Stimulated activated effector memory CD8-positive, alpha-beta T cell treated with anti-CD3 and anti-CD28 coated beads, Interleukin-12 subunit alpha, Interleukin-12 subunit beta, amount 100 ng/mL, for 72 hours (primary cell): ENCODE measurements at regions not wholly inside any gene's neighbourhood (a gene's known extent, or its start where the extent isn't known, plus 50 kb on each side); places are given as distances from the start of the nearest gene placed in this dataset.
"Not testable (repeated sequence)": the region's sequence is repeated elsewhere in the genome, so short reads cannot be mapped to it uniquely, and the experiment has no call there.

Source experiments
- ATAC-seq: fragments of 150-1000 bp; cut with Tn5 transposase; 2 replicates; pipeline ENCODE4 v1.10.0; 2021
- DNase-seq, 2 donors: peaks; one replicate each; pipeline ENCODE4 v3.0.0; 2021 to 2022; ENCODE audit warnings: low spot score in 2 of 2
- H3K27ac Mint-ChIP-seq: one replicate; pipeline ENCODE4 v1.8.0; 2022; ENCODE audit warnings: mild to moderate bottlenecking, mixed read lengths
- H3K36me3 Mint-ChIP-seq: one replicate; pipeline ENCODE4 v1.8.0; 2022; ENCODE audit warnings: mild to moderate bottlenecking, mixed read lengths
- H3K4me1 Mint-ChIP-seq: one replicate; pipeline ENCODE4 v1.8.0; 2022; ENCODE audit warnings: mixed read lengths
- H3K4me3 Mint-ChIP-seq: one replicate; pipeline ENCODE4 v1.8.0; 2022; ENCODE audit warnings: mild to moderate bottlenecking, mixed read lengths
- H3K9me3 Mint-ChIP-seq: one replicate; pipeline ENCODE4 v1.8.0; 2022; ENCODE audit warnings: mixed read lengths

DNA sequence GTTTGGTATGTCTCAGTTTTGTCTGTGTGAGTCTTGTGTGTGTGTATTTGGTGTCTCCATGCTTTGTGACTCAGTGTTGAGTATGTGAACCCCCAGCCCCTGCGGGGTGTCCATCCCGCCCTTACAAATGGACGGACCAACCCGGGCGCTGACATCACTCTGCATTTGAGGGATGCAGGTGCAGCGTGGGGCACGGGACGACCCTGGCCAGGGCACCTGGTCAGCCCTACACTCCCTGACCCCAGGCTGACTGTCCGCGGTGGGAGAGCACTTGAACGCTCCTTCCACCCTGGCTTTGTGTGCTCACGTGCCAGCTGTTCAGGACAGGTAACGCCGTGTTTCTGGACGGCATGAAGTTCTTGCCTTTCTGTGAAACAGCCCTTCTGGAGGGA, 369.0 kb downstream of the BRD1 start:
- DNase-seq (no peak), ATAC-seq (no peak)
- Mint-ChIP-seq H3K27ac (no peak overlapping the region), H3K4me1 (no peaks in the 10 kb centered on the region), H3K36me3 (no peaks in the 10 kb centered on the region), H3K4me3 (no peak overlapping the region), H3K9me3 (no peaks in the 10 kb centered on the region)

GRCh38 chr22:49457946-49458707, 369.5 kb downstream of the BRD1 start:
- ATAC-seq (no peak), DNase-seq (no peak)
- Mint-ChIP-seq H3K4me1 (no peaks in the 10 kb centered on the region), H3K27ac (no peak overlapping the region), H3K9me3 (no peaks in the 10 kb centered on the region), H3K4me3 (no peak overlapping the region), H3K36me3 (no peaks in the 10 kb centered on the region)

DNA sequence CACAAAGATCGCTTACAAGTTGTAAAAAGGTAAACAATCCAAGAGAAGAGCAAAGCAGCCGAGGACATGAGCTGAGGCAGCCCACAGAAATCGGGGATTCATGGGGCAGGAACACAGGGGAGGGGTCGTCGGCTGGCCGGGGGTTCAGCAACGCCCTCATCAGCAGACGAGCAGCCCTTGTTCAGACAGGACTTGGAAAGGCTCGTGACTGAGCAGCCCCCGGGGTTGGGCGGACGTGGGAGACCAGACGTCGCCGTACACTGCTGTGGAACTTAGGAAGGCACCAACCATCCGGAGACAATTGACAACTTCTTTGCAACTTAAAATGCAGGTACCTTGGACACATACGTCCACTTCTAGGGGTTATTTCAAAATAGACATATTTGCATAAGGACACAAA, 370.5 kb downstream of the BRD1 start:
- H3K27ac Mint-ChIP-seq: no peak overlapping the region
- ATAC-seq (no peak), DNase-seq (no peak)
- H3K36me3 Mint-ChIP-seq: no peaks in the 10 kb centered on the region
- no peaks in the 10 kb centered on the region for H3K9me3 Mint-ChIP-seq
- no peaks in the 10 kb centered on the region for H3K4me1 Mint-ChIP-seq
- no peak overlapping the region for H3K4me3 Mint-ChIP-seq

GRCh38 chr22:49455595-49455994, 372.1 kb downstream of the BRD1 start:
- Mint-ChIP-seq H3K36me3 (no peaks in the 10 kb centered on the region), H3K27ac (no peak overlapping the region), H3K4me3 (no peak overlapping the region), H3K9me3 (no peaks in the 10 kb centered on the region), H3K4me1 (peaks cover 2% of the 10 kb centered on the region)
- no peak for DNase-seq
- no peak for ATAC-seq

DNA sequence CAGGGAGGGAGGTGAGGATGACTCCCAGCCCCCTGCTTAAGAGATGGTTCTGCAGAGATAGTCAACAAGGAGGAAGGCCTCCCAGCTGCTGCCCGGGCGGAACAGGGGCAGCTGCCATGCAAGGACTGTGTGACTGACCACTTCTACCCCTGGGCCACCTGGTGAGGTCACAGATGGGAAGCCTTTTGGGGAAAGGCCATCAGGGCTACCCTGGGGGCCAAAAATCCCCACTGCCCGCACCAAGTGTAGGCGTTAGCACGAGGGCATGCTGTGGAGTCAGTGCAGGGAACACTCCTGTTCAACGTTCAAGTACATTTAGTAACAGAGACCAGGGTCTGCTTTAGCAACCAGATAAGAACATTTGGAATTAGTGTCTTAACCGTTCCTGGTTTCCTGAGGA, 372.9 kb downstream of the BRD1 start:
- peaks cover 6% of the 10 kb centered on the region for H3K4me1 Mint-ChIP-seq
- no peaks in the 10 kb centered on the region for H3K36me3 Mint-ChIP-seq
- H3K27ac Mint-ChIP-seq: no peak overlapping the region
- no peak for DNase-seq
- H3K9me3 Mint-ChIP-seq: no peaks in the 10 kb centered on the region
- H3K4me3 Mint-ChIP-seq: no peak overlapping the region
- no peak for ATAC-seq

GRCh38 chr22:49453771-49454170, 373.9 kb downstream of the BRD1 start:
- Mint-ChIP-seq H3K36me3 (no peaks in the 10 kb centered on the region), H3K4me3 (no peak overlapping the region), H3K27ac (no peak overlapping the region), H3K4me1 (peaks cover 12% of the 10 kb centered on the region), H3K9me3 (no peaks in the 10 kb centered on the region)
- DNase-seq (no peak), ATAC-seq (no peak)

DNA sequence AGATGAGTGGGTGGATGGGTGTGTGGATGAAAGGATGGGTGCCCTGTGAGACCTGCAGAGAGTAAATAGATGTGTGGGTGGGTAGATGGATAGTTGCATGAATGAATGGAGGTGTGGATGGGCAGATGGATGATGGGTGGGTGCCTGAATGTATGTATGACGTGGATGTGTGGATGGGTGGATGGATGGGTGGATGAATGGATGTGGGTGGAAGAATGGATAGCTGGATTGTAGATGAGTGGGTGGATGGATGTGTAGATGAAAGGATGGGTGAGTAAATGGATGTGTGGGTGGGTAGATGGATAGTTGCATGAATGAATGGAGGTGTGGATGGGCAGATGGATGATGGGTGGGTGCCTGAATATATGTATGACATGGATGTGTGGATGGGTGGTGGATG, 374.7 kb downstream of the BRD1 start:
- H3K4me3 Mint-ChIP-seq, H3K9me3 Mint-ChIP-seq: not testable (repeated sequence)

DNA sequence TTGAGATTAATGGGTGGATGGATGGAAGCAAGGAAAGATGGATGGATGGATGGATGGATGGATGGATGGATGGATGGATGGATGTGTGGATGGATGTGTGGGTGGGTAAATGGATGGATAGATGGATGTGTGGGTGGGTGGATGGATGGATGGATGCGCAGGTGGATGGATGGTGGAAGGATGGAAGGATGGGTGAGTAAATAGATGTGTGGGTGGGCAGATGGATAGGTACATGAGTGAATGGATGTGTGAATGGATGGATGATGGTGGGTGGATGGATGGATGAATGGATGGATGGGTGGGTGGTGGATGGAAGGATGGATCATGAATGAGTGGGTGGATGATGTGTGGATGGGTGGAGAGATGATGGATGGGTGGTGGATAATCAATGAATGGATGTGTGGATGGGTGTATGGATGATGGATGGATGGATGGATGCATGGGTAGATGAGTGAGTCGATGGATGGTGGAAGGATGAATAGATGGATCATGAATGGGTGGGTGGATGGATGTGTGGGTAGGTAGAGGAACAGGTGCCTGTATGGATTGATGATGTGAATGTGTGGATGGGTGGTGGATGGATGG, 375.2 kb downstream of the BRD1 start:
- ATAC-seq: no peak
- H3K4me3 Mint-ChIP-seq: no peak overlapping the region
- H3K4me1 Mint-ChIP-seq: peaks cover 12% of the 10 kb centered on the region
- no peaks in the 10 kb centered on the region for H3K9me3 Mint-ChIP-seq
- DNase-seq: no peak
- H3K27ac Mint-ChIP-seq: no peak overlapping the region
- no peaks in the 10 kb centered on the region for H3K36me3 Mint-ChIP-seq

More for the DNA sequence above, 374.7 kb downstream of the BRD1 start:
- ATAC-seq, DNase-seq, H3K27ac Mint-ChIP-seq, H3K36me3 Mint-ChIP-seq: not testable (repeated sequence)
- peaks cover 12% of the 10 kb centered on the region for H3K4me1 Mint-ChIP-seq

DNA sequence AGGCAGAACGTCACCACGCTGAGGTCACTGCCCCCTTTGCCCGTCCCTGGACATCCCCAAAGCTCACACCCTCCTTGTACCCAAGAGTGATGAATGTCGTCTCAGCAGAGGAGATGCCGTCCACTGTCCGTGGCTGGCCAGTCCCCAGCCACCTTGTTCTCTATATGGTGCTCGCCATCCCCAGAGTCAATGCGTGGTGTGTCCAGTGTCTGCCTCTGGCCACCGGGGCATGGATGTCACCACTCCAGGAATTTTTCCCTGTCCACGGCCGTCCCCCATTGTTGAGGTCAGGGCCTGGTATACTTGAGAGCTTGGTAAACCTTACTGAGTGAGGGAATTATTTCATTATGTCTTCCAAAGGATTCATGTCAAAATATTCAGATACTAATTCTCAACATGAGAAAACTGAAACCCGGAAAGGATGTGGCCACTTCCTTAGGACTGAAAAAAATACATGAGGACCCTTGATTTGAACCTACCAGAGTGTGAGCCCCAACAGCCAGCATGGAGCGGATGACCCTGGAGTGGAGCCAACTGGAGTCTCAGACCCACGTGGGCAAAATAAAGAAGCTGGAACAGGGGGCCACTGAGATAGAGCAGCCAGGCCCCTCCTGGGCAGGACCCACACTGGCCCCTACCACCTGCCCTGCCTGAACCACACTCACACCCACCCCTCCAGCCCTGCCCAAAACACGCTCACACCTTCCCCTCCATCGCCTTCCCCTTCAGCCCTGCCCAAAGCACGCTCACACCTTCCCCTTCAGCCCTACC, 376.4 kb downstream of the BRD1 start:
- peaks cover 12% of the 10 kb centered on the region for H3K4me1 Mint-ChIP-seq
- no peaks in the 10 kb centered on the region for H3K9me3 Mint-ChIP-seq
- no peak overlapping the region for H3K27ac Mint-ChIP-seq
- no peak overlapping the region for H3K4me3 Mint-ChIP-seq
- ATAC-seq: no peak
- DNase-seq: no peak
- H3K36me3 Mint-ChIP-seq: no peaks in the 10 kb centered on the region

DNA sequence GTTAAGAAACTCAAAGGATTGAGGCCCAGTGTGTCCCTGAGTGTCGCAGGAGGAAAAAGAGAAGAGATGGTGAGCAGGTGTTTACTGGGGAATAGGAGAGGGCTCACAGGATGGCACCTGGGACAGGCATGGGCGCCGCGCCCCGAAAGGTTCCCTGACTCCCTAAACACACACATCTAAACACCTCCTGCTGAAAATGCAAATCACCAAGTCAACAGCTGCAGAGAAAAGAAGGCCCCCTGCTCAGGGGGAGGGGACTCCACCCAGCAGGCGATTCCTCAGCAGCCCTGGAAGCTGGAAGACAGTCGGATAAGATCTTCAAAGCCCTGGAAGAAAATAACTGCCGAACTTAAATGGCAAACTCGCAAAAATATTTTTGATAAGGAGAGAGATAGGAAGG, 377.2 kb downstream of the BRD1 start:
- DNase-seq (no peak), ATAC-seq (no peak)
- Mint-ChIP-seq H3K9me3 (no peaks in the 10 kb centered on the region), H3K4me3 (no peak overlapping the region), H3K36me3 (no peaks in the 10 kb centered on the region), H3K27ac (no peak overlapping the region), H3K4me1 (peaks cover 12% of the 10 kb centered on the region)

DNA sequence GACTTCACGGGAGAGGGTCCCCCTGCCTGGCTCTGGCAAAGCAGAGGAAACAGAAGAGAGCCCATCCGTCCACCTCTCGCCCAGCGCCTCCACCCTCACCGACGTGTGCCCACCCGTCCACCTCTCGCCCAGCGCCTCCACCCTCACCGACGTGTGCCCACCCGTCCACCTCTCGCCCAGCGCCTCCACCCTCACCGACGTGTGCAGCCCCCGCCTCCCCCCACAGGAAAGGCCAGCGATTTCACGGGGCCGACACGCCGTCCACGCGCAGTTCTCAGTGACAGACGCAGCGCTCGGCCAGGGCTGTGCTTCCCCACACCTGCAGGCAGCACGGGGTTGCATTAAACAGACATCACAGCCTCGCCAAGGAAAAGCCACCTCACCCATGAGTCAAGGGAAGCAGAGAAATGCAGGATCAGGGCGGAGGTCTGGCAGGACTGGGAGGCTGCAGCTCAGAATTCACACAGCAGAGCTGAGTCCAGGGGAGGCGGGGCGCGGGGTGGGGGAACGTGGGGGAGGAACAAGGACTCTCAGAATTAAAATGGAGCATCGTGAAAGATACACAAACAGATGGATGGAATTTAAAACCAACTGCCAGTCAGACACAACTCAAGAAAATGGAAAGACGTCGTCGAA, 377.7 kb downstream of the BRD1 start:
- Mint-ChIP-seq H3K4me3 (no peak overlapping the region), H3K27ac (no peak overlapping the region), H3K4me1 (peaks cover 12% of the 10 kb centered on the region), H3K36me3 (no peaks in the 10 kb centered on the region), H3K9me3 (no peaks in the 10 kb centered on the region)
- ATAC-seq (no peak), DNase-seq (no peak)

- ATAC-seq (no peak), DNase-seq (no peak)
- Mint-ChIP-seq H3K36me3 (no peaks in the 10 kb centered on the region), H3K4me1 (peaks cover 12% of the 10 kb centered on the region), H3K4me3 (no peak overlapping the region), H3K27ac (no peak overlapping the region), H3K9me3 (no peaks in the 10 kb centered on the region)
Measured at GRCh38 chr22:49449377-49449776, 378.3 kb downstream of the BRD1 start.

GRCh38 chr22:49448526-49448925, 379.1 kb downstream of the BRD1 start:
- H3K9me3 Mint-ChIP-seq: no peaks in the 10 kb centered on the region
- H3K36me3 Mint-ChIP-seq: no peaks in the 10 kb centered on the region
- peaks cover 12% of the 10 kb centered on the region for H3K4me1 Mint-ChIP-seq
- DNase-seq: no peak
- ATAC-seq: no peak
- no peak overlapping the region for H3K4me3 Mint-ChIP-seq
- no peak overlapping the region for H3K27ac Mint-ChIP-seq

GRCh38 chr22:49447837-49448236, 379.8 kb downstream of the BRD1 start:
- DNase-seq: no peak
- Mint-ChIP-seq H3K4me1 (peaks cover 12% of the 10 kb centered on the region), H3K9me3 (no peaks in the 10 kb centered on the region), H3K4me3 (no peak overlapping the region), H3K27ac (no peak overlapping the region), H3K36me3 (no peaks in the 10 kb centered on the region)
- no peak for ATAC-seq
